ENCODE measurements at regions not wholly inside any gene's neighbourhood (a gene's known extent, or its start where the extent isn't known, plus 50 kb on each side); places are given as distances from the start of the nearest gene placed in this dataset.

GRCh38 chr10:93222211-93222754 lies 148.6 kb downstream of the CYP26A1 start:
- BruUV-seq (replicated peaks): no TSS peak
- intact Hi-C loops (cut with micrococcal nuclease): no loop called here
- Mint-ChIP-seq H3K27me3 (ENCODE audit: insufficient read depth, unreplicated experiment) (no peaks in the 10 kb centered on the region), H3K27ac (ENCODE audit: low read depth, unreplicated experiment) (no peak overlapping the region), H3K9me3 (ENCODE audit: unreplicated experiment) (peaks cover 7% of the 10 kb centered on the region), H3K4me3 (ENCODE audit: unreplicated experiment) (no peak overlapping the region), H3K4me1 (ENCODE audit: insufficient read depth, unreplicated experiment) (no peaks in the 10 kb centered on the region), H3K36me3 (ENCODE audit: insufficient read depth, unreplicated experiment) (no peaks in the 10 kb centered on the region)
- DNase-seq (ENCODE audit: unreplicated experiment): no peak
- ChIA-PET POLR2A (no interaction called here), CTCF (interaction anchor here (0.6 to 1.2 kb wide), 4 partner anchors 15 to 257 kb away, joined by 3 to 5 read pairs (median 4); no protein-coding TSS in a partner anchor)
- no peak for TF ChIP-seq CTCF (IDR thresholded peaks at IDR 0.05; ENCODE audit: unreplicated experiment)

- BruUV-seq (replicated peaks): no TSS peak
- intact Hi-C loops (cut with micrococcal nuclease): no loop called here
- H3K9me3 Mint-ChIP-seq (ENCODE audit: unreplicated experiment): peaks cover 7% of the 10 kb centered on the region
Measured at GRCh38 chr10:93222876-93223275, 149.2 kb downstream of the CYP26A1 start.

GRCh38 chr10:93223336-93223735 lies 149.6 kb downstream of the CYP26A1 start:
- no peak for TF ChIP-seq CTCF (IDR thresholded peaks at IDR 0.05; ENCODE audit: unreplicated experiment)
- H3K4me3 Mint-ChIP-seq (ENCODE audit: unreplicated experiment): no peak overlapping the region
- CTCF ChIA-PET: interaction anchor here (0.9 to 1.2 kb wide), 2 partner anchors 21 to 258 kb away, joined by 4 to 5 read pairs; no protein-coding TSS in a partner anchor
- intact Hi-C loops (cut with micrococcal nuclease): no loop called here
- H3K36me3 Mint-ChIP-seq (ENCODE audit: insufficient read depth, unreplicated experiment): no peaks in the 10 kb centered on the region
- H3K27me3 Mint-ChIP-seq (ENCODE audit: insufficient read depth, unreplicated experiment): no peaks in the 10 kb centered on the region
- no peak overlapping the region for H3K27ac Mint-ChIP-seq (ENCODE audit: low read depth, unreplicated experiment)
- no peak for DNase-seq (ENCODE audit: unreplicated experiment)
- peaks cover 7% of the 10 kb centered on the region for H3K9me3 Mint-ChIP-seq (ENCODE audit: unreplicated experiment)
- no TSS peak for BruUV-seq (replicated peaks)
- no peaks in the 10 kb centered on the region for H3K4me1 Mint-ChIP-seq (ENCODE audit: insufficient read depth, unreplicated experiment)
- POLR2A ChIA-PET: interaction anchor here (0.6 to 0.9 kb wide), 2 partner anchors 10 to 35 kb away, joined by 3 read pairs; no protein-coding TSS in a partner anchor

More at GRCh38 chr10:93222876-93223275, 149.2 kb downstream of the CYP26A1 start:
- no peak for TF ChIP-seq CTCF (IDR thresholded peaks at IDR 0.05; ENCODE audit: unreplicated experiment)
- Mint-ChIP-seq H3K27me3 (ENCODE audit: insufficient read depth, unreplicated experiment) (no peaks in the 10 kb centered on the region), H3K27ac (ENCODE audit: low read depth, unreplicated experiment) (no peak overlapping the region), H3K36me3 (ENCODE audit: insufficient read depth, unreplicated experiment) (no peaks in the 10 kb centered on the region), H3K4me3 (ENCODE audit: unreplicated experiment) (no peak overlapping the region), H3K4me1 (ENCODE audit: insufficient read depth, unreplicated experiment) (no peaks in the 10 kb centered on the region)
- ChIA-PET CTCF (interaction anchor here (0.9 to 1.2 kb wide), 2 partner anchors 22 to 257 kb away, joined by 4 to 5 read pairs; no protein-coding TSS in a partner anchor), POLR2A (interaction anchor here (0.6 kb wide), 1 partner anchor 36 kb away, joined by 3 read pairs; no protein-coding TSS in a partner anchor)
- DNase-seq (ENCODE audit: unreplicated experiment): no peak

GRCh38 chr10:93224005-93224779 lies 150.5 kb downstream of the CYP26A1 start:
- Mint-ChIP-seq H3K4me1 (ENCODE audit: insufficient read depth, unreplicated experiment) (no peaks in the 10 kb centered on the region), H3K4me3 (ENCODE audit: unreplicated experiment) (no peak overlapping the region), H3K9me3 (ENCODE audit: unreplicated experiment) (peaks cover 7% of the 10 kb centered on the region), H3K36me3 (ENCODE audit: insufficient read depth, unreplicated experiment) (no peaks in the 10 kb centered on the region), H3K27ac (ENCODE audit: low read depth, unreplicated experiment) (no peak overlapping the region), H3K27me3 (ENCODE audit: insufficient read depth, unreplicated experiment) (no peaks in the 10 kb centered on the region)
- ChIA-PET CTCF (interaction anchor here (0.6 to 1.0 kb wide), 2 partner anchors 147 to 588 kb away, joined by 3 to 5 read pairs; no protein-coding TSS in a partner anchor), POLR2A (interaction anchor here (0.9 kb wide), 1 partner anchor 9 kb away, joined by 3 read pairs; no protein-coding TSS in a partner anchor)
- intact Hi-C loops (cut with micrococcal nuclease): no loop called here
- no peak for TF ChIP-seq CTCF (IDR thresholded peaks at IDR 0.05; ENCODE audit: unreplicated experiment)
- DNase-seq (ENCODE audit: unreplicated experiment): no peak
- no TSS peak for BruUV-seq (replicated peaks)

All from MCF 10A (cell line).